ENCODE measurements at regions not wholly inside any gene's neighbourhood (a gene's known extent, or its start where the extent isn't known, plus 50 kb on each side); places are given as distances from the start of the nearest gene placed in this dataset.

- FAIRE-seq (no peak), DNase-seq (ENCODE audit: low read depth) (no peak)
- H3K27me3 ChIP-seq (ENCODE audit: control insufficient read depth, insufficient read depth, low read length) = no peaks in the 10 kb centered on the region
- H3K36me3 ChIP-seq (ENCODE audit: control insufficient read depth, insufficient read depth, low read length) = no peaks in the 10 kb centered on the region
- TF ChIP-seq CTCF (IDR thresholded peaks at IDR 0.05; ENCODE audit: insufficient read depth, low read length, severe bottlenecking) = no peak
- H3K4me3 ChIP-seq (ENCODE audit: low read depth, low read length) = no peak overlapping the region
These were observed 137.9 kb upstream of the TMCC3 start for GRCh38 chr12:94788298-94788697.

GRCh38 chr12:94786906-94787305 is 136.5 kb upstream of the TMCC3 start:
- TF ChIP-seq CTCF (IDR thresholded peaks at IDR 0.05; ENCODE audit: insufficient read depth, low read length, severe bottlenecking) = no peak
- FAIRE-seq (no peak), DNase-seq (ENCODE audit: low read depth) (no peak)

GRCh38 chr12:94783862-94784261 is 133.5 kb upstream of the TMCC3 start:
- DNase-seq (ENCODE audit: low read depth) (peak; percentile 75), FAIRE-seq (no peak)
- Histone ChIP-seq H3K4me3 (ENCODE audit: low read depth, low read length) (no peak overlapping the region), H3K36me3 (ENCODE audit: control insufficient read depth, insufficient read depth, low read length) (no peaks in the 10 kb centered on the region), H3K27me3 (ENCODE audit: control insufficient read depth, insufficient read depth, low read length) (no peaks in the 10 kb centered on the region)
- TF ChIP-seq CTCF (IDR thresholded peaks at IDR 0.05; ENCODE audit: insufficient read depth, low read length, severe bottlenecking) = no peak

More at GRCh38 chr12:94786906-94787305, 136.5 kb upstream of the TMCC3 start:
- no peaks in the 10 kb centered on the region for H3K36me3 ChIP-seq (ENCODE audit: control insufficient read depth, insufficient read depth, low read length)
- no peaks in the 10 kb centered on the region for H3K27me3 ChIP-seq (ENCODE audit: control insufficient read depth, insufficient read depth, low read length)
- no peak overlapping the region for H3K4me3 ChIP-seq (ENCODE audit: low read depth, low read length)

GRCh38 chr12:94783343-94783742 is 133.0 kb upstream of the TMCC3 start:
- no peak for DNase-seq (ENCODE audit: low read depth)
- no peak overlapping the region for H3K4me3 ChIP-seq (ENCODE audit: low read depth, low read length)
- no peaks in the 10 kb centered on the region for H3K27me3 ChIP-seq (ENCODE audit: control insufficient read depth, insufficient read depth, low read length)
- FAIRE-seq = no peak
- H3K36me3 ChIP-seq (ENCODE audit: control insufficient read depth, insufficient read depth, low read length) = no peaks in the 10 kb centered on the region
- no peak for TF ChIP-seq CTCF (IDR thresholded peaks at IDR 0.05; ENCODE audit: insufficient read depth, low read length, severe bottlenecking)

- H3K36me3 ChIP-seq (ENCODE audit: control insufficient read depth, insufficient read depth, low read length) = no peaks in the 10 kb centered on the region
- TF ChIP-seq CTCF (IDR thresholded peaks at IDR 0.05; ENCODE audit: insufficient read depth, low read length, severe bottlenecking) = no peak
- FAIRE-seq (no peak), DNase-seq (ENCODE audit: low read depth) (no peak)
- peaks cover 4% of the 10 kb centered on the region for H3K27me3 ChIP-seq (ENCODE audit: control insufficient read depth, insufficient read depth, low read length)
- H3K4me3 ChIP-seq (ENCODE audit: low read depth, low read length) = no peak overlapping the region
These were observed 131.5 kb upstream of the TMCC3 start for GRCh38 chr12:94781835-94782234.

GRCh38 chr12:94779485-94779884 is 129.1 kb upstream of the TMCC3 start:
- FAIRE-seq (no peak), DNase-seq (ENCODE audit: low read depth) (no peak)
- Histone ChIP-seq H3K4me3 (ENCODE audit: low read depth, low read length) (no peak overlapping the region), H3K36me3 (ENCODE audit: control insufficient read depth, insufficient read depth, low read length) (no peaks in the 10 kb centered on the region), H3K27me3 (ENCODE audit: control insufficient read depth, insufficient read depth, low read length) (peaks cover 4% of the 10 kb centered on the region)
- TF ChIP-seq CTCF (IDR thresholded peaks at IDR 0.05; ENCODE audit: insufficient read depth, low read length, severe bottlenecking) = no peak

All from bronchial epithelial cell (primary cell).